KBM-7 (cell line): ENCODE measurements at regions not wholly inside any gene's neighbourhood (a gene's known extent, or its start where the extent isn't known, plus 50 kb on each side); places are given as distances from the start of the nearest gene placed in this dataset.
"Not testable (repeated sequence)": the region's sequence is repeated elsewhere in the genome, so short reads cannot be mapped to it uniquely, and the experiment has no call there.

Experiments
- DNase-seq: peaks from one replicate; pipeline ENCODE4 v3.0.0-alpha.2; 2015
- in situ Hi-C: fragments of 300-500 bp; cut with MboI; formaldehyde crosslinking; loops from 2 replicates; pipeline ENCODE4 v1.14.3; 2020; ENCODE audit warnings: low sequenced_read_pairs, low pct_unique_long_range_greater_than_20kb, mixed read lengths

DNA sequence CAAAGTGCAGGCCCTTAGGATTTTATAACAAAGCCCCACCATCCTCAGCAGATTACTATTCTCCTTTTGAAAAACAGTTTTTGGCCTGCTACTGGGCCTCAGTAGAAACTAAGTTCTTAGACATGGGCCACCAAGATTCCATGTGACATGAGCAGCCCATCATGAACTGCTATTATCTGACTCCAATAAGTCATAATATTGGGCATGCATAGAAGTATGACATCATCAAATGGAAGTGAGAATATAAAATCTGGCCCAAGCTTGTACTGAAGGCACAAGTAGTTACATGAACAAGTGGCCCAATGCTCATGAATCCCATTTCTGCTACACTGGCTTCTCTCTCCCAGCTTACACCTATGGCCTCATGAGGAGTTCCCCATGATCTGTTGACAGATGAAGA lies 404.8 kb downstream of the EPHA5 start:
- DNase-seq, result no peak
- in situ Hi-C loops, result no loop called here

- in situ Hi-C loops, result no loop called here
- DNase-seq, result no peak
Measured at GRCh38 chr4:65259296-65259695, 411.0 kb downstream of the EPHA5 start.

DNA sequence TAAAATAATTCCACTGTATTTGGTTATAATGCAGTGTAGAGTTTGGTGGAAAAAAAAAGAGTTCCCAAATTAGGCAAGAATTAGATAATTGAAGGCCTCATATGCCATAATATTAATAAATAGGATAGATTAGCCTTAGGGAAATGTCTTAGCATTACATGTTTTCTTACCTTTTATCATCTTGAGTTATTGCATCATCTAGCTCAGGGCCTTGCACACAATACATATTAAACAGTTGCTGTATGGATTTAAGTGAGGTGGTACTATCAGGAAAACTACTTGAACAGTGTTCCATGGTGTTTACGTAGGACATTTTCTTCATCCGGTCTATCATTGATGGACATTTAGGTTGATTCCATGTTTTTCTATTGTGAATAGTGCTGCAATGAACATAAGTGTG lies 419.4 kb downstream of the EPHA5 start:
- DNase-seq, result no peak
- in situ Hi-C loops, result no loop called here

GRCh38 chr4:65249111-65249510 lies 421.2 kb downstream of the EPHA5 start:
- DNase-seq, result no peak
- in situ Hi-C loops, result no loop called here

- in situ Hi-C loops, result no loop called here
- no peak for DNase-seq
Measured at GRCh38 chr4:65242156-65242846, 428.0 kb downstream of the EPHA5 start.

DNA sequence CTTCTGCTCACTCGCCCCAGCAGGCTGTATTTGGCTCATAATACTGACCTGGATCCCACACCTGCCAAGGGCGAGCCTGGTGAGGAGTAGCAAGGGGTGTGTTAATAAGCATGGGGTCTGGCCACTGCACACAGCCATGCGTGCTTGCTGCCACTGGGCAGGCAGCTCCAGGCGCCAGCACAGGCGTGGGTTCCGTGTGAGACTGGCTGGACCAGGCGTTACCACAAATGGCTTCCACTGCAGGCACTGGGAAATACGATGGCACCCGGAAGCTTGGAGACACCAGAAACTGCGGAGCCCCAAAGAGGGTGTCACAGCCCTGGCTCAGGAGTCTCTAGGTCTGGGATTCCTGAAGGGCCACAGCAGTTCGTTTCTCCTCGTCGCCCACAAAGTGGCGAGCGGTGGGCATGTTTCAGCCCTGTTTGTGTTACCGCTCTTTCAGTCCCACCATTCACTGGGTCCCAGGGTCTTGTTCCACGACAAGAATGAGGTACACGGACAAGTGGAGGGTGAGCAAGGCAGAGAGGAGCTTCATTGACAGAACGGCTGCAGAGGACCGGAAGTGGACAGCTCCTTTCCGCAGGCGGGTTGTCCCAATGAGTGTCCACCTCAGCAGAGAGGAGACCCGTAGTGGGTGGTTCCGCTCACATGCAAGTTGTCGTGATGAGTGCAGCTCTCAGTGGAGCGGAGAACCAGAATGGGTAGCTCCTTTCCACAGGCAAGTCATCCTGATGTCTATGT lies 428.9 kb downstream of the EPHA5 start:
- DNase-seq, result no peak
- in situ Hi-C loops, result no loop called here

DNA sequence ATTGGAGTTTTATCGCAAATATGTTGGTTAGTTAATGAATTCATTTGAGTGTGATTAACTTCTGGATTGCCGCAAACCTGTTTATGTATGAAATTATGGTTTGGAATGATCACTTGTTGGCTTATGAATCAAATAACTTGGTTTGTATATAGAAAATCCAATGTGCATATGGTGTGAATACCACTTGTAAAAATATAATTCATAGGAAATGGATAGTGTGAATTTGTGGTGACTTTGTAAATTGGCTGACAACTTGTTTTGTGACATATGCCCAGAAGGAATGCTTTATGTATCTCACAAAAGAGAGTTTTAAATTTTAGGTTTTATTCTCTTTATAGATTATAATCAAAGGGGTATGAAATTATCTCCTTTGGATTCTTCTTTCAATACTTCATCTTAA lies 436.2 kb downstream of the EPHA5 start:
- DNase-seq, result no peak
- in situ Hi-C loops, result no loop called here

DNA sequence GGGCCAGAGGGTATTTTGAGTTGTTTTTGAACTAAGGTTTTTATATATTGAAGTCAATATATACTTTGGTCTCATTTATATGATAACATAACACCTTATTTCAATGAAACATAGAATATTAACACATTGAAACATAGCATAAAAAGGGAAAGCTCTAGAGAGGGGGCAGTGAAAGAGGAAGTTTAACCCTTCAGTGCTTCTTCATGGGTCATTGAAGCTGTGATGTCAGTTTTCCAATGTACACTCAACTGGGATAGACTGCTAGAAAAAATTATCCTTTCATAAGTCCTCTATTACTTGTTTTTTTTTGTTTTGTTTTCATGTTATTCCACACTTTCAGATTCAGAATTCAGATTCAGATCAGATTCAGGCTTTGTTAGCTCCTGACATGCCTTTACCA lies 442.7 kb downstream of the EPHA5 start:
- DNase-seq, result no peak
- in situ Hi-C loops, result no loop called here

DNA sequence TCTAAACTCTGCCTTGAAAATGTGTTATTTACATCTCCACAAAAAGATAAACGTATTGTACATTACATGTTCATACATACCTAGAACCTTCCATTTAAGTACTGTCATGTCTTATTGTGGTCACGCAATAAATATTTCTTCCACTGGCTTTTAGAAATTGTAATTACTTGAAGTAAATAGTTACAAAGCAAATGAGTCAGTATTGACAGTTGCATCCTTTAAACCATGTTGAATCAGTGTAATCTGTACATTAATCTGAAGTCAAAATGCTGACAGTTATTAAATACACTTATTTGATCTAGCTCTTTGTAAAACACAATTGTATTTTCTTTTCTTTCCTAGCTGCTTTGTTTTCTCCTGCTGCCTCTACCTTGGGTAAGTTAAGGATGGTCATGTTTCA lies 446.7 kb downstream of the EPHA5 start:
- in situ Hi-C loops, result no loop called here
- no peak for DNase-seq

GRCh38 chr4:65223074-65223473 lies 447.2 kb downstream of the EPHA5 start:
- DNase-seq, in situ Hi-C loops: not testable (repeated sequence)

DNA sequence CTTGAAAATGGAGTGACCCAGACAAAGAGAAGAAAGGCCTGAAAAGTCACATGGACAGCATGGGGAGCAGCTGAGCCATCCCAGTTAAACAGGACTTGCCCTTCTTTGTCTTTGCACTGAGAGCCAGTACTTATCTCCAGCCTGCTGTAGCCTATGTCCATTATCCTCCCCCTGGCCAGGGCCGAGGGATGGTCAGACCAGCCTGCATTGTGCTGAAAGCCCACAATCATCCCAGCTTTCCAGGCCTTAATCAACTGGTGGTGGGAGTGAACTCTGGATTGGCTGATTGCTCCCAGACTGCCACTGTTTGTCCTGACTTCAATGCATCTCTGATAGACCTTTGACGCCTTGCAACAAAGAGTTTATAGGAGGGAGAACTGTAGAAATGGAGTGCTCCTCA lies 453.1 kb downstream of the EPHA5 start:
- no peak for DNase-seq
- in situ Hi-C loops, result no loop called here

DNA sequence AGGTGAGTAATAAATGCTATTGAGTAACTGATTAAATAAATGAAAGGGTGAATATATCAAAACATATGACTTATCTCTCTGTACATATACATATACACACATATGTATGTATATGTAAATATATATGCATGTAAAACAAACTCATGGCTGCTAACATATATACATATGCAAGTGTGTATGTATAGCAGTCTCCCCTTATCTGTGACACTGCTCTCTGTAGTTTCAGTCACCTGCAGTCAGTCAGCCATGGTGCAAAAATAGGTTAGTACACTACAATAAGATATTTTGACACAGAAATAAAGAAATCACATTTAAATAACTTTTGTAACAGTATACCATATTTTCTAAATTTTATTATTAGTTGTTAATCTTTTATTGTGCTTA lies 467.4 kb downstream of the EPHA5 start:
- in situ Hi-C loops, result no loop called here

DNA sequence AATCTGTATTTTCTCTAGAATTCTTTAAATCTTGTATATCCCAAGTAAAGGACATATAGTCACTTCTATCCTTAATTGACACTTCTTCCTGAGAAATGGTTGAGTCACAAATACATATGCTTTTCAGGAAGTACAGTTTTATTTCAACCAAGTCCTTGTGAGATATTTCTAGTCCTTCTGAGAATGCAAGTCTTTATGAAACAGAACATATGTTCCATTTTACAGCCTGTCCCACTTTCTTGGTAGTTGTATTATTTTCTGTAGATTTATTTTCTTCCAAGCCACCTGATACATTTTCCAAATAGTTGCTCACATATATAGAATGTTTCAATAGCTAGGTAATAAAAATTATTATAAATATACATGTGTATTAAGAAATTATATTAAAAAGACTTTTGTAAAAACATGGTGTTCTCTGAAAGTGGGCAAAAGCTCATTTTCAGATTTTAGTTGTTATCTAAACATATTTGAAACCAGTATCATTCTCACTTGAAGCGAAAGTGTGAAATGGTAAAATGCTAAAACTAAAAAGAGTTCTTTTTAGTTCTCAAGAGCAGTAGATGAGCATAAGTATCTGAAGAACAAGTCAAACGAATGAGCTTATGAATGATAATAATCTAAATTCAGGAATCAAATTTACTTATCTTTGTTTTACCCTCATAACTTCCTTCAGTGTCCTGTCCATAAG lies 468.0 kb downstream of the EPHA5 start:
- in situ Hi-C loops, result no loop called here
- DNase-seq, result no peak

More for the DNA sequence above, 467.4 kb downstream of the EPHA5 start:
- no peak for DNase-seq

DNA sequence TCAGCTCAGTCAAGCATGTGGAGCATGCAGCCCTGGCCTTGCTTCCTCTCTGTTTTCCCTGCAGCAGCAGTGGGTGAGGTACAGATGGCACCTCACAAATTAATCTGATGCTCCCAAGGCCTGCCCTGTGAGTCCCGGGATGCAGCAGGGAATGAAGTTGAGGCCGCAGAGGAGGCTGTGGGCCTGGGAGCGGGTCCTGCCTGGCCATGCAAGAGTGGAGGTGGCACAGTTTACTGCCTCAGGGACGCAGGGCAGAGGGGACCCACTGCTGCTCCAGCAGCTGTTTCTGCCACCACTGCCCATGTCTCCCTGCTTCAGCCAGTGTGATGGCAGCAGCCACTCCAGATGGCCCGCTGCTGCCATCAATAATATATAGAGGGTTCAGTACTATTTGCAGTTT lies 474.6 kb downstream of the EPHA5 start:
- DNase-seq, result no peak
- in situ Hi-C loops, result no loop called here

DNA sequence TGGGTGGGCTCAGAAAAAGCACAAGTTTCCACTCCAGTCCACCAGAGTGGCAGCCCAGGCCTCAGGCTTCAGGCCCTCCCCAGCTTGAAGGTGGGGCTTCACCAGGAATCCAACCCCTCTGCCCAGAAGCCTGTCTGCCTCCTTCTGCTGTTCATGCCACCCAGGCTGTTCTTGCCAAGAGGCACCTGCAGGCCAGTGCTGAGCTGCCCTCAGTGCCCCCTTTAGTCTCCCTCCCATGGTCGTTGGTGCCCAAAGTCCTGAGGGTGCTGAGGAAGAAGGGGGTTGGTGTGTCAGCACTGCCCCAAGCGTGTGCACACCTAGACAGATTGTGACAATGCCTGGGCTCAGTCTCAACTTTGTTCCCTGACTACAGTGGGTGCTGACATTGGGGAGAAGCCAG lies 475.3 kb downstream of the EPHA5 start:
- DNase-seq, result no peak
- in situ Hi-C loops, result no loop called here

- DNase-seq, result no peak
- in situ Hi-C loops, result no loop called here
Measured at GRCh38 chr4:65193985-65194384, 476.3 kb downstream of the EPHA5 start.

- no peak for DNase-seq
- in situ Hi-C loops, result no loop called here
Measured at GRCh38 chr4:65190780-65191179, 479.5 kb downstream of the EPHA5 start.

DNA sequence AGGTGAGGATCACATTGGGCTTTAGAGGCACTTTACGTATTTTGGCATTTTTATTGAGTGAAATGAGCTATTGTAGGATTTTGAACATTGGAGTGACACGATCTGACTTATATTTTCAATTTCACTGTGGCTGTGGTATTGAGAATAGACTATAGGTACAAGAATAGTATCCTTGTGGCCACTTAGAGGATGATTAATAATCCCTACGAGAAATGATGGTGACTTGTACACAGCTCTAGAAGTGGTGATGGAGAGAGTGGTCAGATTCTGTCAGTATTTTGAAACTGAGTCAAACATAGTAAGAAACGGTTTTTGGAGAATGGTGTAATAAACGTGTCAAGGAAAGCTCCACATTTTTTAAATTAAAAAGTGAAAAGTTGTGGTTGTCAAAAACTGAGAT lies 494.7 kb downstream of the EPHA5 start:
- in situ Hi-C loops, result no loop called here
- DNase-seq, result no peak

DNA sequence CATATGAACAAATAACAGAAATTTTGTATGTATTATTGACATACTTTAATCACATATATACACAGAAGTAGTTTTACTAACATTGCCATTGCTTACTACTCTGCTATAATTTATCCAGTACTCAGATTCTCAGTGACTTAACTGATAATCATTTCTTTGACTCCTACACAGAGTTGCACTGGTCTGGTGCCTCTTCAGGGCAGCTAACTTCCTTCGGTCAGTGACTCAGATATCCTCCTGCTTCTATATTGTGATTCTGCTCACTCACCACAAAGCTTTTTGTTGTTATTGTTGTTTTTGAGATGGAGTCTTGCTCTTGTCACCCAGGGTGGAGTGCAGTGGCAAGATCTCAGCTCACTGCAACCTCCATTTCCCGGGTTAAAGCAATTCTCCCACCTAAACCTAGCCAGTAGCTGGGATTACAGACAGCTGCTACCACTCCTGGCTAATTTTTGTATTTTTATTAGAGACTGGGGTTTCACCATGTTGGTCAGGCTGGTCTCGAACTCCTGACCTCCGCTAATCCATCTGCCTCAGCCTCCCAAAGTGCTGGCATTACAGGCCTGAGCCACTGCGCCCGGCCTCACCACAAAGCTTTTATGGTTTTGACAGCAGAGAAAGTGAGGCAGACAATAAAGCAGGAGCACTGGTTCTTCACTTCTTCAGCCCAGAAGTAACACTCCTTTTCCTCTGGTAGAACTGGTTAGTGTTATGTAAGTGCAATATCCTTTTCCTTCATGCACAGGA lies 499.3 kb downstream of the EPHA5 start:
- no peak for DNase-seq
- in situ Hi-C loops, result no loop called here

- in situ Hi-C loops, result no loop called here
- DNase-seq, result no peak
Measured at GRCh38 chr4:65167719-65168118, 502.6 kb downstream of the EPHA5 start.
